ENCODE measurements at regions not wholly inside any gene's neighbourhood (a gene's known extent, or its start where the extent isn't known, plus 50 kb on each side); places are given as distances from the start of the nearest gene placed in this dataset.

DNA sequence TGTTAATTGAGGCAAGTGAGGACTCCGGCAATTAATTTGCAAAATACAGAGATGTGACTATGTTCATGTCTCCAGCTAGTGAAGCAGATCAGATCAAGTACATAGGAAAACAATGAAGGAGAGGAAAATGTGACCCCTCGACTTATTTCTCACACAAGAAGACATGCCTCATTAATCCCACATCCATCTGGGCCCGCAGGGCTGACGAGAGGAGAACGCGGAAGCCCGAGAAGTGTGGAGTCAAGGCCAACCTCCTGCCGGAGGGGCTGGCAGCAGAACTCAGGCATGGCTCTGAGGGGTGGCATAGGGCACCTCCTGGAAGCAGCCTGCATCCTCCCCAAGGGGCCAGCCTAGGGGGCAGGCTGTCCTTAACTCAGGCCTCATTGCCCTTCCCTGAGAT lies 54.4 kb downstream of the ZNF503 start:
- no peaks in the 10 kb centered on the region for H3K4me1 ChIP-seq
- peaks cover 0 to 16% (median 0%) of the 10 kb centered on the region in 3 donors for H3K9me3 ChIP-seq
- no peak overlapping the region for H3K27ac ChIP-seq
- no peaks in the 10 kb centered on the region for H3K27me3 ChIP-seq
- no peak overlapping the region for H3K4me3 ChIP-seq
- TF ChIP-seq, protein P1, sequence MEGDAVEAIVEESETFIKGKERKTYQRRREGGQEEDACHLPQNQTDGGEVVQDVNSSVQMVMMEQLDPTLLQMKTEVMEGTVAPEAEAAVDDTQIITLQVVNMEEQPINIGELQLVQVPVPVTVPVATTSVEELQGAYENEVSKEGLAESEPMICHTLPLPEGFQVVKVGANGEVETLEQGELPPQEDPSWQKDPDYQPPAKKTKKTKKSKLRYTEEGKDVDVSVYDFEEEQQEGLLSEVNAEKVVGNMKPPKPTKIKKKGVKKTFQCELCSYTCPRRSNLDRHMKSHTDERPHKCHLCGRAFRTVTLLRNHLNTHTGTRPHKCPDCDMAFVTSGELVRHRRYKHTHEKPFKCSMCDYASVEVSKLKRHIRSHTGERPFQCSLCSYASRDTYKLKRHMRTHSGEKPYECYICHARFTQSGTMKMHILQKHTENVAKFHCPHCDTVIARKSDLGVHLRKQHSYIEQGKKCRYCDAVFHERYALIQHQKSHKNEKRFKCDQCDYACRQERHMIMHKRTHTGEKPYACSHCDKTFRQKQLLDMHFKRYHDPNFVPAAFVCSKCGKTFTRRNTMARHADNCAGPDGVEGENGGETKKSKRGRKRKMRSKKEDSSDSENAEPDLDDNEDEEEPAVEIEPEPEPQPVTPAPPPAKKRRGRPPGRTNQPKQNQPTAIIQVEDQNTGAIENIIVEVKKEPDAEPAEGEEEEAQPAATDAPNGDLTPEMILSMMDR (IDR thresholded peaks at IDR 0.05), result no peak
- TF ChIP-seq EP300 (IDR thresholded peaks at IDR 0.05) (no peak), POLR2AphosphoS5 (IDR thresholded peaks at IDR 0.05) (no peak), POLR2A (IDR thresholded peaks at IDR 0.05) (no peak)
- no peak for ATAC-seq
- 66 to 73% methylated on average over 7 to 8 of the region's 8 CpGs for WGBS, 2 donors (ENCODE audit: low coverage in 1 of 2)
- no peaks in the 10 kb centered on the region for H3K36me3 ChIP-seq

DNA sequence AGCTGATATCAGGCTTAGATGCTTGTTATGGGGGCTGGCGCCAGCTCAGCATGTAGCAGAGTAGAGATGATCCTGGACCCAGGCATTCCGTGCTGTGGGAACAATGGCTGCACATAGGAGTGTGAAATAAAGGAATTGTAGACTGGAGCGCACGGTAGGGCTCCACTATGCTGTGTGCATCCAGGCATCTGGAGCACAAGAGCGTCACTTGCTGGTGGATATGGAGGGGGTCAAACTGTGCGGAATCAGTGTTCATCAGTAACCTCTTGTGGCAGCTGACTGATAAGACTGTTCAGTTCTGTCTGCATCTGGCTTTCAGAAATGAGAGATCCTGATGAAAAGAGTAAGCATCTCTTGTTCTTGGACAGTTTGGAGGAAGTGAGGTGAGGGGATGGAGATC lies 55.8 kb downstream of the ZNF503 start:
- H3K27me3 ChIP-seq, result no peaks in the 10 kb centered on the region
- no peak for ATAC-seq
- no peaks in the 10 kb centered on the region for H3K4me1 ChIP-seq
- WGBS, 2 donors (ENCODE audit: low coverage in 1 of 2), result 77 to 97% methylated on average over 6 of the region's 6 CpGs
- TF ChIP-seq EP300 (IDR thresholded peaks at IDR 0.05), result no peak
- TF ChIP-seq, protein P1 (IDR thresholded peaks at IDR 0.05), result no peak
- no peak for TF ChIP-seq POLR2AphosphoS5 (IDR thresholded peaks at IDR 0.05)
- TF ChIP-seq POLR2A (IDR thresholded peaks at IDR 0.05), result no peak
- no peaks in the 10 kb centered on the region for H3K36me3 ChIP-seq
- H3K4me3 ChIP-seq, result no peak overlapping the region
- no peak overlapping the region for H3K27ac ChIP-seq
- H3K9me3 ChIP-seq, result peaks cover 0 to 16% (median 0%) of the 10 kb centered on the region in 3 donors

DNA sequence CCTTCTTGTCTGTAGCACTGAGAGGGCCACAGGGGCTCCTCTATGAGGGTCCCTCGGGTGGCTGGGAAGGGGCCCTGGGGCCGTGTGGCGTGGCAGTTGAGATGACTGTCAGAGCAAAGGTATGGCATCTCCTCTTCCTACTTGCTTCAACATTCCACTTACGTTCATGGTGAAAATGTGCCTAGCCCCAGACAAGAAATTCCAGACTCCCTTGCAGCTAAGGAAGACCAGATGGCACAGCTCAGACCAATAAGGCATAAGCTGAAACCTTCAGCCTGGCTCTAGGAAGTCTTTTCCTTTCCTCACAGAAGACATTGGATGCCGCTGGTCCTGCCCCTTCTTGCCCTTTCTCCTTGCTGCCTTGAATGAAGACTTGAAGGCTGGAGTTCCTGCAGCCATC lies 57.4 kb downstream of the ZNF503 start:
- Histone ChIP-seq H3K27me3 (no peaks in the 10 kb centered on the region), H3K27ac (no peak overlapping the region), H3K4me3 (no peak overlapping the region), H3K9me3 (peaks cover 0 to 16% (median 0%) of the 10 kb centered on the region in 3 donors), H3K36me3 (no peaks in the 10 kb centered on the region), H3K4me1 (no peaks in the 10 kb centered on the region)
- ATAC-seq, result no peak
- no CpG with 5 or more reads among the region's 5 CpGs for WGBS, 2 donors (ENCODE audit: low coverage in 1 of 2)
- TF ChIP-seq, protein P1 (IDR thresholded peaks at IDR 0.05), result no peak
- no peak for TF ChIP-seq POLR2AphosphoS5 (IDR thresholded peaks at IDR 0.05)
- no peak for TF ChIP-seq EP300 (IDR thresholded peaks at IDR 0.05)
- TF ChIP-seq POLR2A (IDR thresholded peaks at IDR 0.05), result no peak

DNA sequence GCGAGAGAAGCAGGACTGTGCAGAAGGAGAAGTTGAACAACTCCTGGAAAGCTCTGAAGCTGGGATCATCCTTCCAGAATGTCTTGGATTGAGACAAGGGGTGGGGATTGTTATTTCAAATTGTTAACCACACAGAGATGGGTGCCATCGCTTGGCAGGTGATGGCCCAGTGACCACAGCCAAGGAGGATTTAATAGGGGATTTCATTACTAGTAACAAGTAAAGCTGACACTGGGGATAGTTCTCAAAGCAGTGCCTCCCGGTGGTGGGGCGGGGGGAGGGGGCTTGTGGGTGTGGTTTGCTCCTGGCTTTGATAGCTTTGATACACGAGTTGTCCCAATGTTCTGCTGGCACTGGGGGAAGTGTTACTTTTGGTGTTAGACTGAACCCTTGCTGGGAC lies 59.2 kb downstream of the ZNF503 start:
- no peak overlapping the region for H3K4me3 ChIP-seq
- WGBS, 2 donors (ENCODE audit: low coverage in 1 of 2), result 50 to 70% methylated on average over 1 to 4 of the region's 5 CpGs
- H3K27ac ChIP-seq, result no peak overlapping the region
- no peaks in the 10 kb centered on the region for H3K27me3 ChIP-seq
- TF ChIP-seq, protein P1 (IDR thresholded peaks at IDR 0.05), result no peak
- TF ChIP-seq POLR2AphosphoS5 (IDR thresholded peaks at IDR 0.05) (no peak), POLR2A (IDR thresholded peaks at IDR 0.05) (no peak), EP300 (IDR thresholded peaks at IDR 0.05) (no peak)
- H3K36me3 ChIP-seq, result no peaks in the 10 kb centered on the region
- no peaks in the 10 kb centered on the region for H3K4me1 ChIP-seq
- H3K9me3 ChIP-seq, result peaks cover 0 to 16% (median 0%) of the 10 kb centered on the region in 3 donors
- ATAC-seq, result no peak

DNA sequence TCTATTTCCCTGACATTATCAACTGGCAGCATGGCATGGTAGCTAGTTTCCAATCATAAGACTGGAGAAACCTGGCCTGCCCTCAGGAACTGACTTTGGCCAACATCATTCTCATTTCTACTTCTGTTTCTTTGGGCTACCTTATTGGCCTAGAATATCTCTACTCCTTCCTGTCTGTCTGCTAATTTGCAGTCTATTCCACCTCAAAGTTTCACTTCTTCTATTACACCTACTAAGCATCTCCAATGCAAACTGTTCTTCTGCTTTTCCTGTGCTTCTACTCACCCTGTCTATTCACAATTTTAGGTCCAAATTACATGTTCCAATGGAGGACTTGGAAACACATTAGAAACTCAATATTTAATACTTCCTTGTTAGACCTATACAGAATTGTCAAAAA lies 65.6 kb downstream of the ZNF503 start:
- no peaks in the 10 kb centered on the region for H3K27me3 ChIP-seq
- no peak for ATAC-seq
- no peak overlapping the region for H3K27ac ChIP-seq
- TF ChIP-seq POLR2A (IDR thresholded peaks at IDR 0.05) (no peak), POLR2AphosphoS5 (IDR thresholded peaks at IDR 0.05) (no peak), EP300 (IDR thresholded peaks at IDR 0.05) (no peak)
- TF ChIP-seq, protein P1 (IDR thresholded peaks at IDR 0.05), result no peak
- no peak overlapping the region for H3K4me3 ChIP-seq
- no peaks in the 10 kb centered on the region for H3K4me1 ChIP-seq
- H3K36me3 ChIP-seq, result no peaks in the 10 kb centered on the region
- H3K9me3 ChIP-seq, result no peaks in the 10 kb centered on the region
